NCI-H1048 (cell line): ENCODE measurements at regions not wholly inside any gene's neighbourhood (a gene's known extent, or its start where the extent isn't known, plus 50 kb on each side); places are given as distances from the start of the nearest gene placed in this dataset.

Experiments used
- DNase-seq: peaks from one replicate; lab custom pipeline; 2025; lab: John Stamatoyannopoulos, UW

DNA sequence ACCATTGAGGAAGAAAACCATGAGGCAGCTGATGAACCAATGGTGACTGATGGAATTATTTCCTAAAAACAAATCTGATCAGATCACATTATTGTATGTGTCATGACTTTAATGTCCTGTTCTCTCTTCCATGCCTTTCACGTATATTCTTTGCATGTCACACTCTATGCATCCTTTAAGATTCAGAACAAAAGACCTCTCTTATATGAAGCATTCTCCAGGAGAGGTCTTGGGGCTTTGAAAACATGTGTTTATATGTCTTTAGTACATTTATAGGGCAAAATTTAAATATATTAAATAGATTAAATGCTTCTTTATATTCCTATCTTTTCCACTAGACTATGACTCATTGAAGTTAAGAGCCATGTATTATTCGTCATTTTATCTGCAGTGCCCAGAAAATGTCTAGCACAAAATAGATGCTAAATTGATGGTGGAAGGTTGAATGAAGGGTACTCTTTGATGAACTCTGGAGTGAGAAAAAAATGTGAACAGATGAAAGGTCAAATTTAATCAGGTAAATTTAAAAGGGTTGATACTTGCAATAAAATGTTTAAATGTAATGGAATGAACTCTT lies 196.3 kb downstream of the PSAT1 start:
- DNase-seq = no peak

DNA sequence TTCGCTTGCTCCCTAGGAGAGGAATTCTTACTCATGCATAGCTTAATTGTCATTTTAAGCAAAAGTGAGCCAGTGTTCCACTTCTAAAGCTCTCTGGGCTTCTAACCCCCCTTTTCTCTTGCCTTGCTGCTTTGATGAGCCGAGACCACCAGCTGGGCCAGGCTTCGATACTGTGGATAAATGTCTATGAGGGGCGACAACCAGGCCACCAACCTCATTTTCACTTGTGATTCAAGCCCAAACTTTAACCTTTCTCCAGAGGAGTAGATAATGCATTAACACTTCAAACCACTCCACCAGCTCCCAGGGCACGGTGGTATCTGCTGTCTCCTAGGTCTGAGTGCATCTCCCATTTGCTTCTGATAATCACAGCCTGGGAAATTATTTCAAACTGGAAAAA lies 205.6 kb downstream of the PSAT1 start:
- no peak for DNase-seq

- no peak for DNase-seq
Measured at GRCh38 chr9:78505546-78505945, 208.6 kb downstream of the PSAT1 start.

DNA sequence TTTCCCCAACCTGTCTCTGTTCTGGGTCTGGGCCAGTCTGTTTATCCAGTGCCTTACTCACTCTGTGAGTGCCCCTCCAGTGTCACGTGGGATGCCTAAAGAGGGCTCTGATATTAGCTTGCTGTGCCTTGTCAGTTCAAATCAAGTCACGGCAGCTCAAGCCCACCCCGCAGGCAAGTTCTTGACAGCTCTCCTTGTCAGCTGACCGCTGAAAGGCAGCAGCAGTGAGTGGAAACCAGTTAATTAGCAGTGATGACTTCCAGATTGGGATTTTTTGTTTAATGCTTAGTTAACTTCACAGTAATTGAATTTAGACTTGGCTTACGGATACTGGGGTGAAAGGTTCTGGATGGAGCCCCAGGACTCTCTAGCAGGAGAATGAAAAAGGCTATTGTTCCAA lies 210.1 kb downstream of the PSAT1 start:
- DNase-seq = no peak

- no peak for DNase-seq
Measured at GRCh38 chr9:78510035-78510434, 213.1 kb downstream of the PSAT1 start.

- DNase-seq = no peak
Measured at GRCh38 chr9:78515108-78515507, 218.2 kb downstream of the PSAT1 start.

DNA sequence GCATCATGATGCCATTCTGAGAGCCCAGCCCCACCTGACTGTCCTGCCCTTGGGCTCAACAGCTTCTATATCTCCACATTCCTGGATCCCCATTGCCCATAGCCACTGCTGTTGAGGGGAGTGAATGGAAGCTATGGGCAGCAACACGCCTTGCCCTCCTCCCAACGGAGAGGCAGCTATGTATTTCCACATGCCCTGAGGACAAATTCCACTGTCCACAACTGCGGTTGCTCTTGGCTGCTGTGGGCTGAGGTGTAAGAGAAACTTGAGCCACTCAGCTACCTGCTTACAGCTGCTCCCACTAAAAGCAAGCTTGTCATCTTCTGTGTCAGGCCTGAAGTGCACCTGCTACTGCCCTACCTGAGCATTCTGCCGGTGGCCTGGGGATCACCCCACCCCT lies 222.9 kb downstream of the PSAT1 start:
- DNase-seq = no peak

GRCh38 chr9:78521680-78522079 lies 224.8 kb downstream of the PSAT1 start:
- no peak for DNase-seq

DNA sequence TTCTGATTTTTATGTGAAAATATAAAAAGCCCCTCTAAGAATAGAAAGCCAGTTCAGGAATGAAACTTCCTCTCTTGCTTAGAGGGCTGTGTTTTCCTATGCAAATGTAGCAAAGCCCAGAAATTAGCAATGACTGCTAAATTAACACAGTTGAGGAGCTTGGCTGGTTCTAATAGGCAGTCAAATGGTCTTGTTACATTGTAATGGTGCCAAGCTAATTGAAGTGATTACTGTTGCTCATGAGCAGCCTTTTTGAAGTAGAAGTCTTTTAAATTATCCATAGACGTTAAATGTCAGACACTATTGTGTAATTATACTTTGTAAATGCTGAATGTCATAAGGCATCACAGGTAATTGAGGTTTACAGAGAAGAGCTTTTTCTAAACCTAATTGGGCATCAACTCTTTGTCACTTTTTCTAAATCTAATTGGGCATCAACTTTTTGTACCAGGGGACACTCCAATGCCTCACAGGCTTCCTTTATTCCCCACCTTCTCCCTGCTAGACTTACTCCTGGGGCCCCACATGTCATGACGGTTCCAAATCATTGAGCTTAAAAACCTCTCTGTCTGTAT lies 229.1 kb downstream of the PSAT1 start:
- no peak for DNase-seq

DNA sequence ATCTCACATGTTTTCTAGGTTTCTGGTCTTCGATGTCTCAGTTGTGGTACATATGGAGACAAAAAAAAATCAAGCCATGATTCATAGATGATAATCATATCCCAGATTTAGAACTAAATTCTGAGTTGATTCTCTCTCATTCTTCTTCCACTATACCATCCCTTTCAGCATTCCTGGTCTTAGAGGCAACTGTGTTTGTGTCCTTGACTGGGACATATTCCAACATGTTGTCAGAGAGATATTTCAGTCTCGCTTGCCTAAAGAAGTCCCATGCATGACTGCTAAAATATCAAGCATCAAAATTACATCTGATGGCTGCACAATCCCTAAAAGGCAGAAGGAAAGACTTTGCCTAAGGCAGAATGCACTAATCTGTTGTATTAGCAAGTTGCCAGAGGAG lies 236.6 kb downstream of the PSAT1 start:
- DNase-seq = no peak

DNA sequence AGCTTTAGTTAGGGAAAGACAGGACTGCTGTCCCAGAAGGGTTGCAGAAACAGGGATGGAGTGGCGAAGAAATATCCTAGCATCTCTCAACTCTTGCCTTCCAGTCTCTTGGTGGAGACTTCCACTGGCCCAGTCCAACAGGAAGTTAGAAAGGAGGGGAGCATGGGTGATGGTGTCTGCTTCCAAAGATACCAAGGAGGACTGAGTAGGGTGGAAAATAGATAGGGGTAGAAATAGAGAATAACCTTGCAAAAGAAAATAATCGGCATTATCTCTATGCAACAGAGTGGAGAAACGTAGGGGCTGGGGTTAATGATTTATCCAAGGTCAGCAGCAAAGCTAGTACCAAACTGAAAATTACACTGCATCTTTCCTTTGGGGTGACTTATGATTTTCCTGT lies 242.3 kb downstream of the PSAT1 start:
- no peak for DNase-seq

GRCh38 chr9:78539904-78540303 lies 243.0 kb downstream of the PSAT1 start:
- DNase-seq = no peak

GRCh38 chr9:78541868-78542443 lies 245.0 kb downstream of the PSAT1 start:
- DNase-seq = no peak

DNA sequence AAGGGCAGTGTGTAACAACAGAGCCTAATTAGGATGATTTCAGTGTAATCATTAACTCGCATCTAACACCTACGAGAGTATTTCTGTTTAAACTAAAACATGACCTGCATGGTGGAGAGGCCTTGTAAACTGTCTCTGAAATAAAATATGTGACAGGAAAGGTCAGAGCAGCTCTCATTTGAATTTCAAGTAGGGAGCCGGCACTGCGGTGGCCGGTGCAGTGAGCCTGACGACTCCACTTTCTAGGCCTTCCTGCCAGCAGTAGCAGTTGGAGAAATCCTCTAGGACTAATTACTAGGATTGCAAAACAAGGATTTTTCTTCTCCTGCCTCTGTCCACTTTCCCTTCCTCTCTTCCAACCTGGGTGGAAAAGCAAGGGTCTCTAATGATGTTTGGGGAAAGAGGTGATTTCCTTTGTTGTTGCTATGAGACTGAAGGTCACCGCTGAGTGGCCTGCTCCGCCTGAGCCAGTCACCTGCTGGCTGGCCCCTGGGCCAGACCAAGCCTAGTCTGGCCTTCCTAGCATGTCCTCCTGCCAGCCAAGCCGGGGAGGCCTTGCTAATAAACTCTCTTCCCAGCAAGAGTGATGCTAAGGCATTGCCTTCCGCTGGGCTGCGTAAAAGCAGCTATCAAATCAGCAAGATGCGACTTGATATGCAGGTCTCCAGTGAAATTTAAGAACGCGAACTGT lies 245.7 kb downstream of the PSAT1 start:
- no peak for DNase-seq

GRCh38 chr9:78543353-78543752 lies 246.4 kb downstream of the PSAT1 start:
- DNase-seq = no peak

DNA sequence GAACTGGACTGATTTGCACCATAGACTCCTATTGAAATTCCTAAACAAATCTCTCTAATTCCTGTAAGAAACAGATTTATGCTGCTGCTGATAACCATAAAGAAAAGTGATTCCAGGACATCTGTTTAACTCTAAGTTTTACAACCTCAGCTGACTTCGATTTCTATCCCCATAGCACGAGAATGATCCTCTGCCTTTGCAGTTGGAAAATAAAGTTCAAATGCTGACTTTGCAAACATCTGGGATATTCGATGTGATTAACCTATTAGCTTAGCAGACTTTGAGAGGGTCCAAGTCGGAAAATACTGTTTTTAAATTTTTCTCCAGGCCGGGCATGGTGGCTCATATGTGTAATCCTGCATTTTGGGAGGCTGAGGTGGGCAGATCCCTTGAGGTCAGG lies 247.3 kb downstream of the PSAT1 start:
- no peak for DNase-seq

GRCh38 chr9:78547831-78548230 lies 250.9 kb downstream of the PSAT1 start:
- DNase-seq = no peak

DNA sequence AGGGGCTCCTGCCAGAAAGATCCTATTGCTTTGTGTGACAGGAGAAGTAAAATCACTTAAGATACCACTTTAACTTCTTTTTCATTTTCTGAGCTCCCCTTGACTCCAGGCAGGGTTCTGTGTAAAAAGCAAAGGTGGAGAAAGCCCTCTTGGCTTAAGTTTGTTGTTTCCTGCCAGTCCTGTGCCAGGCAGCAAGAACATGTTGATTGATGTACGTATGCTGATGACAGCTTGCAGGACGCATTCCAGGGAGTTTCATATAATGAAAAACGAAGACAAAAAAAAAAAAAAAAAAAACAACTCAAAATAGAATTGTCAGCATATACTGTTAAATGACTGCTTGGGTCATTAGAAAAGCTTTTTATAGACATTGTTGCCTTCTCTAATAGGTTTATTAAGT lies 251.7 kb downstream of the PSAT1 start:
- no peak for DNase-seq

GRCh38 chr9:78549711-78550110 lies 252.8 kb downstream of the PSAT1 start:
- DNase-seq = no peak

DNA sequence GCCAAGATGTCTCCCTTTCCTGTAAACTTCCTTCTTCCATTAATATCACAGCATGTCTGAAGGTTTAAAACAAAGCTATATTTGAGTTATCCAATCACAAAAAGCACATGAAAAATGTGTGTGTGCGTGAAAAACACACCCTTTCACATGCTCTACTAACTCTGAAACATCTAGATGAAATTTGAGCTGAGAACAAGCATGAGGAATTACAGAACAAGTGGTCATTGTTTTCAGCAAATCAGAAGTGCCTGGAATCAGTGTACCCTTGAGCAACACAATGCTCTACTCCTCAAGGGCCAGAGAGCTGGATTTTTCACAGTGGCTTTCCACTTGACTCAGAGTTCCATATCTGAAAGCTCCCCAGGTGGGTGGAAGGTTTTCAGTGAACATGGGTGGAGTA lies 255.9 kb downstream of the PSAT1 start:
- DNase-seq = no peak

DNA sequence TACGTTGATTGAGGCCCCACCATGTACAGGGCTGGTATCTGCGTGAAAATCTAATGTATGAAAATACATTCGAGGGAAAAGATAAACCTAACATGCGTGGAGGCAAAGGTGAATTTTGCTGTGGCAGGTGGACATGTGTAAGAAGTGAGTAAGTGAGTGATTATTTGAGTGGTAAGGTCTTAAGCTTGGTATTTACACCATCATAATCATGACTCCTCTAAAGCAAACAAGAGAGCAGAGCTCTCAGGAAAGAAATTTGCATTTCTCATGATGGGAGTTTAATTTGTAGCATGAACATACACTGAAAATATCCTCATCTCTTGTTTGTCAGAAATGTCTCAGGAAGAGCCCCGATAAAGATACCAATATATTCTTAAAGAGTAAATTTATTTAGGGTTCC lies 260.6 kb downstream of the PSAT1 start:
- DNase-seq = no peak

GRCh38 chr9:78559449-78559885 lies 262.5 kb downstream of the PSAT1 start:
- DNase-seq = no peak

DNA sequence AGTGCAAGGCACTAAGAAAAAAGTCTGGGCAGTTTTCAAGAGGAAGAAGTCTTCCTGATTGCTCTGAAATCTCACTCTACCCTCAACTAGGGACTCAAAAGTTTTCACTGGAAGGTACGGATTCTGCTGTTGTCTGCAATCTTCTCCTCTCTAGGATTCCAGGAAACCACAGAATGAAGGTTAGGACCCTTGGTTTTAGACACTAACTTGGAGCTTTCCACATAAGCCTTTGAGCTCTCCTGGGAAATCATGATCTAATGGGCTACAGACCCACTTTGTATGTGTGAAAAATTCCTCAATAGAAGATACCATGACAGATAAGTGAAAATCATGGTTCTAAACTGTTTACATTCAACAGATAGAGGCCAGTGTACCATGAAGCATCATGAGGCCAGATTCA lies 265.1 kb downstream of the PSAT1 start:
- DNase-seq = no peak
